ENCODE measurements at regions not wholly inside any gene's neighbourhood (a gene's known extent, or its start where the extent isn't known, plus 50 kb on each side); places are given as distances from the start of the nearest gene placed in this dataset.

GRCh38 chr2:129239141-129239540 lies 740.3 kb upstream of the RAB6C start:
- no peak for DNase-seq

- no peak for DNase-seq
Observed at GRCh38 chr2:129240061-129240460, 739.4 kb upstream of the RAB6C start.

- DNase-seq = no peak
Observed at GRCh38 chr2:129242269-129242668, 737.2 kb upstream of the RAB6C start.

GRCh38 chr2:129247751-129248150 lies 731.7 kb upstream of the RAB6C start:
- no peak for DNase-seq

- no peak for DNase-seq
Observed at GRCh38 chr2:129248198-129248597, 731.3 kb upstream of the RAB6C start.

- no peak for DNase-seq
Observed at GRCh38 chr2:129252781-129253460, 726.5 kb upstream of the RAB6C start.

GRCh38 chr2:129253461-129253812 lies 726.0 kb upstream of the RAB6C start:
- no peak for DNase-seq

GRCh38 chr2:129254718-129255117 lies 724.7 kb upstream of the RAB6C start:
- DNase-seq = no peak

GRCh38 chr2:129255610-129256313 lies 723.7 kb upstream of the RAB6C start:
- no peak for DNase-seq

- DNase-seq = no peak
Observed at GRCh38 chr2:129256642-129257041, 722.8 kb upstream of the RAB6C start.

- no peak for DNase-seq
Observed at GRCh38 chr2:129262934-129263333, 716.5 kb upstream of the RAB6C start.

- DNase-seq = no peak
Observed at GRCh38 chr2:129263939-129264338, 715.5 kb upstream of the RAB6C start.

- DNase-seq = no peak
Observed at GRCh38 chr2:129267559-129267958, 711.9 kb upstream of the RAB6C start.

GRCh38 chr2:129273266-129274037 lies 706.0 kb upstream of the RAB6C start:
- DNase-seq = no peak

GRCh38 chr2:129274038-129274415 lies 705.4 kb upstream of the RAB6C start:
- DNase-seq = no peak

GRCh38 chr2:129274918-129275317 lies 704.5 kb upstream of the RAB6C start:
- no peak for DNase-seq

- no peak for DNase-seq
Observed at GRCh38 chr2:129275706-129276105, 703.8 kb upstream of the RAB6C start.

- no peak for DNase-seq
Observed at GRCh38 chr2:129276978-129277584, 702.4 kb upstream of the RAB6C start.

GRCh38 chr2:129277585-129277981 lies 701.9 kb upstream of the RAB6C start:
- no peak for DNase-seq

GRCh38 chr2:129281791-129282530 lies 697.5 kb upstream of the RAB6C start:
- DNase-seq = no peak

- DNase-seq = no peak
Observed at GRCh38 chr2:129285012-129285411, 694.5 kb upstream of the RAB6C start.

- no peak for DNase-seq
Observed at GRCh38 chr2:129293326-129293725, 686.1 kb upstream of the RAB6C start.

- DNase-seq = no peak
Observed at GRCh38 chr2:129296396-129296795, 683.1 kb upstream of the RAB6C start.

Measured in activated gamma-delta T cell (primary cell).